H1 (cell line): ENCODE measurements at regions not wholly inside any gene's neighbourhood (a gene's known extent, or its start where the extent isn't known, plus 50 kb on each side); places are given as distances from the start of the nearest gene placed in this dataset.
"Not testable (repeated sequence)": the region's sequence is repeated elsewhere in the genome, so short reads cannot be mapped to it uniquely, and the experiment has no call there.

Experiments
- CTCF ChIA-PET: fragments of 300-600 bp; sonication (Branson Sonifier 250); formaldehyde crosslinking; loops from one replicate; lab custom pipeline; 2021; ENCODE audit not compliant: partially characterized antibody; lab: Charles Lee
- POLR2A ChIA-PET: fragments of 300-600 bp; sonication (Branson Sonifier 250); formaldehyde crosslinking; loops from one replicate; lab custom pipeline; 2021; ENCODE audit warnings: inconsistent platforms; ENCODE audit not compliant: partially characterized antibody; lab: Charles Lee
- DNase-seq, 2 experiments: peaks; one replicate each; pipeline versions ENCODE4 v3.0.0 to v3.0.0-alpha.2; 2010 to 2022; ENCODE audit warnings: low spot score in 2 of 2, low read depth in 1 of 2, mixed read lengths in 1 of 2
- FAIRE-seq: peaks from 2 replicates; lab custom pipeline; 2011; peaks lifted over from hg19 to GRCh38; lab: Jason Lieb, UNC
- H2AFZ ChIP-seq: 2 replicates; pipeline ENCODE4 v1.8.1; 2012; ENCODE audit warnings: low read length, inconsistent platforms
- H2AK5ac ChIP-seq: 2 replicates; pipeline ENCODE4 v1.6.1; 2013; ENCODE audit warnings: low read depth, low read length
- H2BK120ac ChIP-seq: replicated peaks from 2 replicates; pipeline ENCODE3; 2013; ENCODE audit warnings: low read depth, low read length, inconsistent platforms
- H2BK12ac ChIP-seq: 2 replicates; pipeline ENCODE4 v1.6.1; 2013; ENCODE audit warnings: low read depth, low read length
- H2BK15ac ChIP-seq: 2 replicates; pipeline ENCODE4 v1.6.1; 2013; ENCODE audit warnings: low read length
- H2BK20ac ChIP-seq: 2 replicates; pipeline ENCODE4 v1.6.1; 2013; ENCODE audit warnings: low read length
- H2BK5ac ChIP-seq: 2 replicates; pipeline ENCODE4 v1.6.1; 2013; ENCODE audit warnings: low read depth, low read length
- H3K14ac ChIP-seq: 2 replicates; pipeline ENCODE4 v1.6.1; 2013; ENCODE audit warnings: inconsistent platforms; ENCODE audit not compliant: insufficient read length
- H3K18ac ChIP-seq: 2 replicates; pipeline ENCODE4 v1.6.1; 2013; ENCODE audit warnings: low read length; ENCODE audit errors: extremely low read depth
- H3K23ac ChIP-seq: 2 replicates; pipeline ENCODE4 v1.6.1; 2013; ENCODE audit warnings: inconsistent platforms; ENCODE audit not compliant: insufficient read length
- H3K23me2 ChIP-seq: 2 replicates; pipeline ENCODE4 v1.6.1; 2013; ENCODE audit warnings: low read depth, low read length
- H3K27ac ChIP-seq: 2 replicates; pipeline ENCODE4 v1.6.1; 2011; ENCODE audit warnings: low read depth, low read length, inconsistent platforms
- H3K27me3 ChIP-seq, 4 experiments: replicated peaks in 1 of 4; 1 replicate in 1 of 4; 2 replicates in 3 of 4; pipeline versions ENCODE4 v1.6.1 to v1.8.1; 2011 to 2013; ENCODE audit warnings: low read length in 3 of 4, mild to moderate bottlenecking in 3 of 4, inconsistent platforms in 2 of 4, mixed read lengths in 2 of 4, moderate library complexity in 1 of 4; ENCODE audit not compliant: control insufficient read depth in 3 of 4, insufficient read depth in 3 of 4; ENCODE audit errors: extremely low read depth in 1 of 4
- H3K36me3 ChIP-seq, 4 experiments: 2 replicates each; pipeline versions ENCODE4 v1.6.1 to v1.8.1; 2011 to 2013; ENCODE audit warnings: mild to moderate bottlenecking in 4 of 4, low read length in 3 of 4, moderate library complexity in 2 of 4, control low read depth in 1 of 4, inconsistent platforms in 1 of 4; ENCODE audit not compliant: insufficient read depth in 4 of 4, control insufficient read depth in 2 of 4
- H3K4ac ChIP-seq: replicated peaks from 2 replicates; pipeline ENCODE3; 2013; ENCODE audit warnings: low read length, low read depth, mixed read lengths, inconsistent platforms; ENCODE audit not compliant: insufficient read length
- H3K4me1 ChIP-seq, 4 experiments: replicated peaks in 1 of 4; 1 replicate in 1 of 4; 2 replicates in 3 of 4; pipeline versions ENCODE4 v1.6.1 to v1.8.1; 2011 to 2013; ENCODE audit warnings: low read length in 3 of 4, inconsistent platforms in 2 of 4, mixed read lengths in 1 of 4; ENCODE audit not compliant: insufficient read depth in 4 of 4, control insufficient read depth in 3 of 4
- H3K4me2 ChIP-seq, 2 experiments: 2 replicates each; pipeline versions ENCODE4 v1.6.1 to v1.8.1; 2011 to 2013; ENCODE audit warnings: low read depth in 2 of 2, low read length in 2 of 2, control low read depth in 1 of 2, inconsistent platforms in 1 of 2, mild to moderate bottlenecking in 1 of 2; ENCODE audit not compliant: insufficient read depth in 1 of 2
- H3K4me3 ChIP-seq, 4 experiments: fragments of 200-600, 300-600 bp in 1 of 4; sonication (generic), shearing (Covaris generic), sonication (Bioruptor Twin) in 1 of 4; 2 replicates each; pipeline versions ENCODE4 v1.5.1 to v1.8.1; 2011 to 2016; ENCODE audit warnings: low read length in 4 of 4, low read depth in 3 of 4, control low read depth in 2 of 4, inconsistent platforms in 2 of 4, mild to moderate bottlenecking in 2 of 4, mixed read lengths in 1 of 4, moderate library complexity in 1 of 4; ENCODE audit not compliant: insufficient read depth in 2 of 4; ENCODE audit errors: extremely low read depth in 1 of 4
- H3K56ac ChIP-seq: replicated peaks from 2 replicates; pipeline ENCODE3; 2013; ENCODE audit warnings: low read depth, mild to moderate bottlenecking, mixed read lengths, low read length, inconsistent platforms; ENCODE audit not compliant: insufficient read length
- H3K79me1 ChIP-seq: 2 replicates; pipeline ENCODE4 v1.6.1; 2013; ENCODE audit warnings: low read depth, low read length, control low read depth
- H3K79me2 ChIP-seq, 2 experiments: 2 replicates each; pipeline versions ENCODE4 v1.6.1 to v1.8.1; 2012 to 2013; ENCODE audit warnings: low read length in 2 of 2, mild to moderate bottlenecking in 2 of 2, inconsistent platforms in 1 of 2; ENCODE audit not compliant: insufficient read depth in 2 of 2, control insufficient read depth in 1 of 2
- H3K9ac ChIP-seq, 4 experiments: replicated peaks in 1 of 4; 1 replicate in 1 of 4; 2 replicates in 3 of 4; pipeline versions ENCODE4 v1.6.1 to v1.8.1; 2011 to 2013; ENCODE audit warnings: low read depth in 3 of 4, low read length in 3 of 4, control low read depth in 2 of 4, mild to moderate bottlenecking in 2 of 4, moderate library complexity in 2 of 4, inconsistent platforms in 1 of 4; ENCODE audit errors: extremely low read depth in 1 of 4
- H3K9me3 ChIP-seq, 2 experiments: 2 replicates each; pipeline versions ENCODE4 v1.6.1 to v1.8.1; 2012 to 2013; ENCODE audit warnings: mild to moderate bottlenecking in 2 of 2, moderate library complexity in 2 of 2, control low read depth in 1 of 2, inconsistent platforms in 1 of 2, low read depth in 1 of 2, low read length in 1 of 2, mixed read lengths in 1 of 2; ENCODE audit not compliant: insufficient read depth in 2 of 2
- H4K20me1 ChIP-seq, 2 experiments: replicated peaks in 1 of 2; 2 replicates each; pipeline versions ENCODE3 to v1.8.1; 2011 to 2013; ENCODE audit warnings: inconsistent platforms in 2 of 2, low read length in 2 of 2, mild to moderate bottlenecking in 1 of 2; ENCODE audit not compliant: insufficient read depth in 2 of 2, control insufficient read depth in 1 of 2
- H4K5ac ChIP-seq: 2 replicates; pipeline ENCODE4 v1.6.1; 2013; ENCODE audit warnings: low read length, low read depth, mixed read lengths, inconsistent platforms; ENCODE audit not compliant: insufficient read length
- H4K8ac ChIP-seq: 2 replicates; pipeline ENCODE4 v1.8.0; 2013; ENCODE audit warnings: mild to moderate bottlenecking, moderate library complexity, low read length, inconsistent platforms; ENCODE audit not compliant: insufficient read depth; ENCODE audit errors: extremely low read depth
- H4K91ac ChIP-seq: replicated peaks from 2 replicates; pipeline ENCODE3; 2013; ENCODE audit warnings: low read length, mixed read lengths, inconsistent platforms; ENCODE audit not compliant: insufficient read length
- CTCF ChIP-seq, 3 experiments: IDR thresholded peaks; 1 replicate in 2 of 3; 2 replicates in 1 of 3; pipeline versions ENCODE4 v1.5.1 to v1.6.1; 2011; ENCODE audit warnings: low read length in 3 of 3, mild to moderate bottlenecking in 3 of 3, inconsistent platforms in 2 of 3, low read depth in 1 of 3, moderate library complexity in 1 of 3; ENCODE audit not compliant: insufficient read depth in 1 of 3; ENCODE audit errors: control extremely low read depth in 1 of 3
- MAFK ChIP-seq: IDR thresholded peaks from 2 replicates; pipeline ENCODE4 v1.6.1; 2012; ENCODE audit warnings: low read depth, mild to moderate bottlenecking, improper control_type of control experiment, low read length
- RAD21 ChIP-seq, 2 experiments: IDR thresholded peaks in 1 of 2; conservative IDR thresholded peaks in 1 of 2; 2 replicates each; pipeline ENCODE4 v1.6.1; 2011; ENCODE audit warnings: low read depth in 2 of 2, low read length in 2 of 2, improper control_type of control experiment in 1 of 2, inconsistent platforms in 1 of 2, mild to moderate bottlenecking in 1 of 2, moderate library complexity in 1 of 2
- WGBS, 2 experiments: shearing (Covaris generic) in 1 of 2; methylation state at CpG; one replicate each; pipeline versions ENCODE4 v1.1.6 to v1.1.7; 2013 to 2015; ENCODE audit warnings: low lambda C conversion rate in 2 of 2, mixed read lengths in 2 of 2, inconsistent platforms in 1 of 2, low coverage in 1 of 2, missing lambda C conversion rate in 1 of 2; ENCODE audit not compliant: insufficient replicate concordance in 2 of 2, insufficient coverage in 1 of 2, insufficient read length in 1 of 2; ENCODE audit errors: extremely low coverage in 1 of 2, missing lambda C conversion rate in 1 of 2; 5-methylcytosine and 5-hydroxymethylcytosine counted together

GRCh38 chr3:75502769-75503756 is 161.1 kb upstream of the FRG2C start:
- Histone ChIP-seq H2BK12ac (peak overlapping the region; percentile 43; the same call in 1 of the 2 replicates), H2AFZ (0 out of 2 replicates have a peak overlapping the region, but pooled peaks have one; percentile 24)
- peak; percentile 71; the same call in 1 of the 2 replicates for TF ChIP-seq MAFK
- peak in 2 of 3 experiments; percentile 21 to 27; a peak in 2 of 4 replicates for TF ChIP-seq CTCF (IDR thresholded peaks at IDR 0.05; ENCODE audit: control extremely low read depth in 1 of 3, insufficient read depth in 1 of 3, low read depth in 1 of 3, low read length in 3 of 3)
- TF ChIP-seq RAD21 (IDR thresholded peaks at IDR 0.05 in 1 of 2, conservative IDR thresholded peaks at IDR 0.05 in 1 of 2; ENCODE audit: low read depth in 2 of 2, low read length in 2 of 2) = peak in 1 of 2 experiments; percentile 23; a peak in 1 of 4 replicates
- H3K4me2 ChIP-seq, H2BK120ac ChIP-seq, FAIRE-seq, H3K27me3 ChIP-seq, H3K23me2 ChIP-seq, H3K14ac ChIP-seq, H3K9me3 ChIP-seq, H3K9ac ChIP-seq, H4K5ac ChIP-seq, H3K79me1 ChIP-seq, H2BK15ac ChIP-seq, H3K4me1 ChIP-seq, H3K18ac ChIP-seq, H3K36me3 ChIP-seq, H3K23ac ChIP-seq, H3K4me3 ChIP-seq, H4K91ac ChIP-seq, H2BK20ac ChIP-seq, H3K56ac ChIP-seq, H4K20me1 ChIP-seq, H3K4ac ChIP-seq, H2AK5ac ChIP-seq, POLR2A ChIA-PET, H2BK5ac ChIP-seq, H4K8ac ChIP-seq, H3K27ac ChIP-seq, H3K79me2 ChIP-seq: not testable (repeated sequence)
- WGBS, 2 experiments = 73% methylated on average over 18 of the region's 18 CpGs; no CpG with 5 or more reads in 1 of the 2 experiments
- peak in 1 of 2 experiments; percentile 50 for DNase-seq
- CTCF ChIA-PET = interaction anchor here (1.3 to 1.8 kb wide), 2 partner anchors 10 to 104 kb away, joined by 3 to 4 read pairs; no protein-coding TSS in a partner anchor
